GDM1 (cell line): ENCODE measurements at regions not wholly inside any gene's neighbourhood (a gene's known extent, or its start where the extent isn't known, plus 50 kb on each side); places are given as distances from the start of the nearest gene placed in this dataset.

Source experiments
- DNase-seq: peaks from one replicate; lab custom pipeline; 2025; lab: John Stamatoyannopoulos, UW

GRCh38 chr1:208844158-208844557 is 600.0 kb upstream of the PLXNA2 start:
- no peak for DNase-seq

- no peak for DNase-seq
These were observed 604.7 kb upstream of the PLXNA2 start for GRCh38 chr1:208848854-208849253.

- DNase-seq: no peak
These were observed 606.3 kb upstream of the PLXNA2 start for GRCh38 chr1:208850442-208850841.

GRCh38 chr1:208851366-208851765 is 607.2 kb upstream of the PLXNA2 start:
- DNase-seq: no peak

GRCh38 chr1:208852911-208853310 is 608.7 kb upstream of the PLXNA2 start:
- DNase-seq: no peak

GRCh38 chr1:208855403-208855802 is 611.2 kb upstream of the PLXNA2 start:
- no peak for DNase-seq

GRCh38 chr1:208857465-208857864 is 613.3 kb upstream of the PLXNA2 start:
- DNase-seq: no peak

- DNase-seq: no peak
These were observed 614.6 kb upstream of the PLXNA2 start for GRCh38 chr1:208858738-208859137.

GRCh38 chr1:208864366-208864965 is 620.3 kb upstream of the PLXNA2 start:
- DNase-seq: no peak

- no peak for DNase-seq
These were observed 622.3 kb upstream of the PLXNA2 start for GRCh38 chr1:208866386-208866955.

- no peak for DNase-seq
These were observed 624.4 kb upstream of the PLXNA2 start for GRCh38 chr1:208868554-208868953.

GRCh38 chr1:208874915-208875314 is 630.7 kb upstream of the PLXNA2 start:
- no peak for DNase-seq

- no peak for DNase-seq
These were observed 634.8 kb upstream of the PLXNA2 start for GRCh38 chr1:208879022-208879421.

GRCh38 chr1:208880433-208881100 is 636.4 kb upstream of the PLXNA2 start:
- DNase-seq: no peak

GRCh38 chr1:208885060-208885459 is 640.9 kb upstream of the PLXNA2 start:
- DNase-seq: no peak

- no peak for DNase-seq
These were observed 641.5 kb upstream of the PLXNA2 start for GRCh38 chr1:208885650-208886049.

- no peak for DNase-seq
These were observed 644.2 kb upstream of the PLXNA2 start for GRCh38 chr1:208888376-208888775.

GRCh38 chr1:208892147-208892546 is 648.0 kb upstream of the PLXNA2 start:
- no peak for DNase-seq

GRCh38 chr1:208893251-208893650 is 649.1 kb upstream of the PLXNA2 start:
- DNase-seq: no peak

- DNase-seq: no peak
These were observed 651.0 kb upstream of the PLXNA2 start for GRCh38 chr1:208895181-208895580.

GRCh38 chr1:208895820-208896219 is 651.6 kb upstream of the PLXNA2 start:
- no peak for DNase-seq

GRCh38 chr1:208896768-208897167 is 652.6 kb upstream of the PLXNA2 start:
- no peak for DNase-seq

- DNase-seq: no peak
These were observed 655.3 kb upstream of the PLXNA2 start for GRCh38 chr1:208899438-208899837.
